H1 (cell line): ENCODE measurements at regions not wholly inside any gene's neighbourhood (a gene's known extent, or its start where the extent isn't known, plus 50 kb on each side); places are given as distances from the start of the nearest gene placed in this dataset.

Experiments used
- CTCF ChIA-PET: fragments of 300-600 bp; sonication (Branson Sonifier 250); formaldehyde crosslinking; loops from one replicate; lab custom pipeline; 2021; ENCODE audit not compliant: partially characterized antibody; lab: Charles Lee
- POLR2A ChIA-PET: fragments of 300-600 bp; sonication (Branson Sonifier 250); formaldehyde crosslinking; loops from one replicate; lab custom pipeline; 2021; ENCODE audit warnings: inconsistent platforms; ENCODE audit not compliant: partially characterized antibody; lab: Charles Lee
- DNase-seq, 2 experiments: peaks; one replicate each; pipeline versions ENCODE4 v3.0.0 to v3.0.0-alpha.2; 2010 to 2022; ENCODE audit warnings: low spot score in 2 of 2, low read depth in 1 of 2, mixed read lengths in 1 of 2
- FAIRE-seq: peaks from 2 replicates; lab custom pipeline; 2011; peaks lifted over from hg19 to GRCh38; lab: Jason Lieb, UNC
- H2AFZ ChIP-seq: 2 replicates; pipeline ENCODE4 v1.8.1; 2012; ENCODE audit warnings: low read length, inconsistent platforms
- H2AK5ac ChIP-seq: 2 replicates; pipeline ENCODE4 v1.6.1; 2013; ENCODE audit warnings: low read depth, low read length
- H2BK120ac ChIP-seq: replicated peaks from 2 replicates; pipeline ENCODE3; 2013; ENCODE audit warnings: low read depth, low read length, inconsistent platforms
- H2BK12ac ChIP-seq: 2 replicates; pipeline ENCODE4 v1.6.1; 2013; ENCODE audit warnings: low read depth, low read length
- H2BK15ac ChIP-seq: 2 replicates; pipeline ENCODE4 v1.6.1; 2013; ENCODE audit warnings: low read length
- H2BK20ac ChIP-seq: 2 replicates; pipeline ENCODE4 v1.6.1; 2013; ENCODE audit warnings: low read length
- H2BK5ac ChIP-seq: 2 replicates; pipeline ENCODE4 v1.6.1; 2013; ENCODE audit warnings: low read depth, low read length
- H3K14ac ChIP-seq: 2 replicates; pipeline ENCODE4 v1.6.1; 2013; ENCODE audit warnings: inconsistent platforms; ENCODE audit not compliant: insufficient read length
- H3K18ac ChIP-seq: 2 replicates; pipeline ENCODE4 v1.6.1; 2013; ENCODE audit warnings: low read length; ENCODE audit errors: extremely low read depth
- H3K23ac ChIP-seq: 2 replicates; pipeline ENCODE4 v1.6.1; 2013; ENCODE audit warnings: inconsistent platforms; ENCODE audit not compliant: insufficient read length
- H3K23me2 ChIP-seq: 2 replicates; pipeline ENCODE4 v1.6.1; 2013; ENCODE audit warnings: low read depth, low read length
- H3K27ac ChIP-seq: 2 replicates; pipeline ENCODE4 v1.6.1; 2011; ENCODE audit warnings: low read depth, low read length, inconsistent platforms
- H3K27me3 ChIP-seq, 4 experiments: replicated peaks in 1 of 4; 1 replicate in 1 of 4; 2 replicates in 3 of 4; pipeline versions ENCODE4 v1.6.1 to v1.8.1; 2011 to 2013; ENCODE audit warnings: low read length in 3 of 4, mild to moderate bottlenecking in 3 of 4, inconsistent platforms in 2 of 4, mixed read lengths in 2 of 4, moderate library complexity in 1 of 4; ENCODE audit not compliant: control insufficient read depth in 3 of 4, insufficient read depth in 3 of 4; ENCODE audit errors: extremely low read depth in 1 of 4
- H3K36me3 ChIP-seq, 4 experiments: 2 replicates each; pipeline versions ENCODE4 v1.6.1 to v1.8.1; 2011 to 2013; ENCODE audit warnings: mild to moderate bottlenecking in 4 of 4, low read length in 3 of 4, moderate library complexity in 2 of 4, control low read depth in 1 of 4, inconsistent platforms in 1 of 4; ENCODE audit not compliant: insufficient read depth in 4 of 4, control insufficient read depth in 2 of 4
- H3K4ac ChIP-seq: replicated peaks from 2 replicates; pipeline ENCODE3; 2013; ENCODE audit warnings: low read length, low read depth, mixed read lengths, inconsistent platforms; ENCODE audit not compliant: insufficient read length
- H3K4me1 ChIP-seq, 4 experiments: replicated peaks in 1 of 4; 1 replicate in 1 of 4; 2 replicates in 3 of 4; pipeline versions ENCODE4 v1.6.1 to v1.8.1; 2011 to 2013; ENCODE audit warnings: low read length in 3 of 4, inconsistent platforms in 2 of 4, mixed read lengths in 1 of 4; ENCODE audit not compliant: insufficient read depth in 4 of 4, control insufficient read depth in 3 of 4
- H3K4me2 ChIP-seq, 2 experiments: 2 replicates each; pipeline versions ENCODE4 v1.6.1 to v1.8.1; 2011 to 2013; ENCODE audit warnings: low read depth in 2 of 2, low read length in 2 of 2, control low read depth in 1 of 2, inconsistent platforms in 1 of 2, mild to moderate bottlenecking in 1 of 2; ENCODE audit not compliant: insufficient read depth in 1 of 2
- H3K4me3 ChIP-seq, 4 experiments: fragments of 200-600, 300-600 bp in 1 of 4; sonication (generic), shearing (Covaris generic), sonication (Bioruptor Twin) in 1 of 4; 2 replicates each; pipeline versions ENCODE4 v1.5.1 to v1.8.1; 2011 to 2016; ENCODE audit warnings: low read length in 4 of 4, low read depth in 3 of 4, control low read depth in 2 of 4, inconsistent platforms in 2 of 4, mild to moderate bottlenecking in 2 of 4, mixed read lengths in 1 of 4, moderate library complexity in 1 of 4; ENCODE audit not compliant: insufficient read depth in 2 of 4; ENCODE audit errors: extremely low read depth in 1 of 4
- H3K56ac ChIP-seq: replicated peaks from 2 replicates; pipeline ENCODE3; 2013; ENCODE audit warnings: low read depth, mild to moderate bottlenecking, mixed read lengths, low read length, inconsistent platforms; ENCODE audit not compliant: insufficient read length
- H3K79me1 ChIP-seq: 2 replicates; pipeline ENCODE4 v1.6.1; 2013; ENCODE audit warnings: low read depth, low read length, control low read depth
- H3K79me2 ChIP-seq, 2 experiments: 2 replicates each; pipeline versions ENCODE4 v1.6.1 to v1.8.1; 2012 to 2013; ENCODE audit warnings: low read length in 2 of 2, mild to moderate bottlenecking in 2 of 2, inconsistent platforms in 1 of 2; ENCODE audit not compliant: insufficient read depth in 2 of 2, control insufficient read depth in 1 of 2
- H3K9ac ChIP-seq, 4 experiments: replicated peaks in 1 of 4; 1 replicate in 1 of 4; 2 replicates in 3 of 4; pipeline versions ENCODE4 v1.6.1 to v1.8.1; 2011 to 2013; ENCODE audit warnings: low read depth in 3 of 4, low read length in 3 of 4, control low read depth in 2 of 4, mild to moderate bottlenecking in 2 of 4, moderate library complexity in 2 of 4, inconsistent platforms in 1 of 4; ENCODE audit errors: extremely low read depth in 1 of 4
- H3K9me3 ChIP-seq, 2 experiments: 2 replicates each; pipeline versions ENCODE4 v1.6.1 to v1.8.1; 2012 to 2013; ENCODE audit warnings: mild to moderate bottlenecking in 2 of 2, moderate library complexity in 2 of 2, control low read depth in 1 of 2, inconsistent platforms in 1 of 2, low read depth in 1 of 2, low read length in 1 of 2, mixed read lengths in 1 of 2; ENCODE audit not compliant: insufficient read depth in 2 of 2
- H4K20me1 ChIP-seq, 2 experiments: replicated peaks in 1 of 2; 2 replicates each; pipeline versions ENCODE3 to v1.8.1; 2011 to 2013; ENCODE audit warnings: inconsistent platforms in 2 of 2, low read length in 2 of 2, mild to moderate bottlenecking in 1 of 2; ENCODE audit not compliant: insufficient read depth in 2 of 2, control insufficient read depth in 1 of 2
- H4K5ac ChIP-seq: 2 replicates; pipeline ENCODE4 v1.6.1; 2013; ENCODE audit warnings: low read length, low read depth, mixed read lengths, inconsistent platforms; ENCODE audit not compliant: insufficient read length
- H4K8ac ChIP-seq: 2 replicates; pipeline ENCODE4 v1.8.0; 2013; ENCODE audit warnings: mild to moderate bottlenecking, moderate library complexity, low read length, inconsistent platforms; ENCODE audit not compliant: insufficient read depth; ENCODE audit errors: extremely low read depth
- H4K91ac ChIP-seq: replicated peaks from 2 replicates; pipeline ENCODE3; 2013; ENCODE audit warnings: low read length, mixed read lengths, inconsistent platforms; ENCODE audit not compliant: insufficient read length
- BCL11A ChIP-seq, 2 experiments: IDR thresholded peaks; one replicate each; pipeline ENCODE4 v1.6.1; 2011; ENCODE audit warnings: low read depth in 2 of 2, low read length in 2 of 2, mild to moderate bottlenecking in 2 of 2
- CEBPB ChIP-seq: IDR thresholded peaks from 2 replicates; pipeline ENCODE4 v1.6.1; 2012; ENCODE audit warnings: low read depth, low read length
- KDM4A ChIP-seq: IDR thresholded peaks from one replicate; pipeline ENCODE4 v1.7.1; 2012; ENCODE audit warnings: low read depth, mild to moderate bottlenecking, moderate library complexity, low read length, inconsistent platforms; ENCODE audit not compliant: severe bottlenecking
- MAFK ChIP-seq: IDR thresholded peaks from 2 replicates; pipeline ENCODE4 v1.6.1; 2012; ENCODE audit warnings: low read depth, mild to moderate bottlenecking, improper control_type of control experiment, low read length
- NANOG ChIP-seq: IDR thresholded peaks from 2 replicates; pipeline ENCODE4 v1.6.1; 2011; ENCODE audit warnings: low read length, low read depth, mild to moderate bottlenecking, inconsistent platforms; ENCODE audit not compliant: insufficient read depth, poor library complexity, severe bottlenecking
- WGBS, 2 experiments: shearing (Covaris generic) in 1 of 2; methylation state at CpG; one replicate each; pipeline versions ENCODE4 v1.1.6 to v1.1.7; 2013 to 2015; ENCODE audit warnings: low lambda C conversion rate in 2 of 2, mixed read lengths in 2 of 2, inconsistent platforms in 1 of 2, low coverage in 1 of 2, missing lambda C conversion rate in 1 of 2; ENCODE audit not compliant: insufficient replicate concordance in 2 of 2, insufficient coverage in 1 of 2, insufficient read length in 1 of 2; ENCODE audit errors: extremely low coverage in 1 of 2, missing lambda C conversion rate in 1 of 2; 5-methylcytosine and 5-hydroxymethylcytosine counted together

- Histone ChIP-seq H2BK12ac (no peak overlapping the region), H3K27me3 (no peaks in the 10 kb centered on the region), H2BK15ac (no peak overlapping the region), H2BK20ac (no peak overlapping the region), H3K4me2 (no peak overlapping the region), H3K14ac (no peak overlapping the region), H4K91ac (no peak overlapping the region), H3K4me1 (no peaks in the 10 kb centered on the region), H3K56ac (no peak overlapping the region), H3K18ac (no peak overlapping the region), H2BK5ac (no peak overlapping the region), H3K9ac (no peak overlapping the region), H4K8ac (no peak overlapping the region), H2AFZ (no peak overlapping the region), H3K23me2 (no peaks in the 10 kb centered on the region), H3K4me3 (no peak overlapping the region), H3K79me2 (no peaks in the 10 kb centered on the region), H2BK120ac (no peak overlapping the region), H4K5ac (no peak overlapping the region), H3K4ac (no peak overlapping the region), H4K20me1 (no peaks in the 10 kb centered on the region), H3K23ac (no peak overlapping the region), H3K36me3 (no peaks in the 10 kb centered on the region), H3K9me3 (no peaks in the 10 kb centered on the region), H3K27ac (no peak overlapping the region), H2AK5ac (no peak overlapping the region), H3K79me1 (no peaks in the 10 kb centered on the region)
- CTCF ChIA-PET: interaction anchor here (0.7 to 1.6 kb wide), 3 partner anchors 10 to 67 kb away, joined by 3 to 4 read pairs (median 3); no protein-coding TSS in a partner anchor
- no peak for FAIRE-seq
- TF ChIP-seq BCL11A (IDR thresholded peaks at IDR 0.05; ENCODE audit: low read depth in 2 of 2, low read length in 2 of 2) (no peak), NANOG (no peak), CEBPB (no peak), MAFK (no peak), KDM4A (no peak)
- WGBS, 2 experiments: 93% methylated on average over 4 of the region's 4 CpGs; no CpG with 5 or more reads in 1 of the 2 experiments
- POLR2A ChIA-PET: no interaction called here
- no peak for DNase-seq
Observed at GRCh38 chr6:22670605-22671004, 101.2 kb downstream of the HDGFL1 start.
